ENCODE measurements at regions not wholly inside any gene's neighbourhood (a gene's known extent, or its start where the extent isn't known, plus 50 kb on each side); places are given as distances from the start of the nearest gene placed in this dataset.

GRCh38 chr5:143566139-143566538, 162.7 kb upstream of the NR3C1 start:
- no peaks in the 10 kb centered on the region for H3K9me3 ChIP-seq
- no peaks in the 10 kb centered on the region for H3K27me3 ChIP-seq
- intact Hi-C loops (cut with DNase I): no loop called here
- peaks cover 4% of the 10 kb centered on the region for H3K4me1 ChIP-seq
- H3K36me3 ChIP-seq: no peaks in the 10 kb centered on the region
- ATAC-seq (no peak), DNase-seq (no peak)
- no peak for TF ChIP-seq CTCF (IDR thresholded peaks at IDR 0.05)
- no peak overlapping the region for H3K27ac ChIP-seq
- no peak overlapping the region for H3K4me3 ChIP-seq

GRCh38 chr5:143564417-143564816, 160.9 kb upstream of the NR3C1 start:
- TF ChIP-seq CTCF (IDR thresholded peaks at IDR 0.05): no peak
- Histone ChIP-seq H3K4me1 (peaks cover 4% of the 10 kb centered on the region), H3K9me3 (no peaks in the 10 kb centered on the region), H3K36me3 (no peaks in the 10 kb centered on the region), H3K27ac (no peak overlapping the region), H3K4me3 (no peak overlapping the region), H3K27me3 (no peaks in the 10 kb centered on the region)
- ATAC-seq (peak; percentile 48), DNase-seq (no peak)
- intact Hi-C loops (cut with DNase I): no loop called here

GRCh38 chr5:143562935-143563334, 159.4 kb upstream of the NR3C1 start:
- no peak overlapping the region for H3K4me3 ChIP-seq
- ATAC-seq (peak; percentile 92), DNase-seq (no peak)
- no peaks in the 10 kb centered on the region for H3K36me3 ChIP-seq
- H3K4me1 ChIP-seq: peaks cover 4% of the 10 kb centered on the region
- peak overlapping the region; percentile 15 for H3K27ac ChIP-seq
- H3K27me3 ChIP-seq: no peaks in the 10 kb centered on the region
- TF ChIP-seq CTCF (IDR thresholded peaks at IDR 0.05): no peak
- intact Hi-C loops (cut with DNase I): no loop called here
- no peaks in the 10 kb centered on the region for H3K9me3 ChIP-seq

GRCh38 chr5:143561219-143561618, 157.7 kb upstream of the NR3C1 start:
- H3K27me3 ChIP-seq: no peaks in the 10 kb centered on the region
- DNase-seq (no peak), ATAC-seq (peak; percentile 67)
- no peak overlapping the region for H3K27ac ChIP-seq
- H3K4me3 ChIP-seq: no peak overlapping the region
- no peak for TF ChIP-seq CTCF (IDR thresholded peaks at IDR 0.05)
- no peaks in the 10 kb centered on the region for H3K36me3 ChIP-seq
- H3K9me3 ChIP-seq: no peaks in the 10 kb centered on the region
- H3K4me1 ChIP-seq: peaks cover 4% of the 10 kb centered on the region
- intact Hi-C loops (cut with DNase I): no loop called here

- Histone ChIP-seq H3K27ac (no peak overlapping the region), H3K9me3 (no peaks in the 10 kb centered on the region), H3K4me1 (peaks cover 4% of the 10 kb centered on the region), H3K4me3 (no peak overlapping the region), H3K36me3 (no peaks in the 10 kb centered on the region), H3K27me3 (no peaks in the 10 kb centered on the region)
- TF ChIP-seq CTCF (IDR thresholded peaks at IDR 0.05): no peak
- intact Hi-C loops (cut with DNase I): no loop called here
- DNase-seq (no peak), ATAC-seq (no peak)
These were observed 156.9 kb upstream of the NR3C1 start for GRCh38 chr5:143560378-143560777.

- Histone ChIP-seq H3K4me1 (peaks cover 4% of the 10 kb centered on the region), H3K4me3 (no peak overlapping the region), H3K27ac (no peak overlapping the region), H3K27me3 (no peaks in the 10 kb centered on the region), H3K36me3 (no peaks in the 10 kb centered on the region), H3K9me3 (no peaks in the 10 kb centered on the region)
- TF ChIP-seq CTCF (IDR thresholded peaks at IDR 0.05): no peak
- no peak for ATAC-seq
- intact Hi-C loops (cut with DNase I): no loop called here
- no peak for DNase-seq
These were observed 156.2 kb upstream of the NR3C1 start for GRCh38 chr5:143559586-143560109.

All from upper lobe of right lung (tissue), 1 donor.